Heart left ventricle (tissue), 13 donors: ENCODE measurements at regions not wholly inside any gene's neighbourhood (a gene's known extent, or its start where the extent isn't known, plus 50 kb on each side); places are given as distances from the start of the nearest gene placed in this dataset.

Experiments
- POLR2A ChIP-seq, 2 donors: fragments of 450-650 bp; IDR thresholded peaks; one replicate each; pipeline ENCODE4 v1.6.1; 2017; ENCODE audit warnings: antibody characterized with exemption in 2 of 2, mild to moderate bottlenecking in 2 of 2, moderate library complexity in 2 of 2
- TF ChIP-seq, protein P1 (sequence below), 12 donors: fragments of 200-600 bp; sonication (generic) in 4 of 12; IDR thresholded peaks; one replicate each; pipeline versions ENCODE4 v1.5.0 to v1.8.0; 2018 to 2022; ENCODE audit warnings: antibody characterized with exemption in 12 of 12, mild to moderate bottlenecking in 5 of 12
- donor health status: ischemic (EF 13 %, LVEDD 7.1; RV severe dilation, severe dysfunction).
- donor health status: DM: no; HTN: yes; CAD: no.
- donor health status: DM: no; HTN: no; CAD: no.
- donor health status: ischemic (EF 25% LVEDD 6.9; RV normal size, moderate dysfunction).
- donor health status: ischemic (EF 25% LVEDD 5.7; RV mildly dilated, moderate dysfunction).
- donor health status: ischemic (EF 35%, LVEDD 5.7; RV mildly dilated, moderate dysfunction).
- donor health status: nonischemic (EF 11% LVEDD 7.7; RV severe dilation, severe dysfunction).
- donor health status: DM: yes; HTN: yes; CAD: no.
- donor health status: PGD.
- donor health status: ischemic (EF 29% LVEDD 5.4; RV normal size, mild dysfunction).
- donor health status: nonischemic (EF 23%, LVEDD 6.1; RV moderate dilation, normal function).

DNA sequence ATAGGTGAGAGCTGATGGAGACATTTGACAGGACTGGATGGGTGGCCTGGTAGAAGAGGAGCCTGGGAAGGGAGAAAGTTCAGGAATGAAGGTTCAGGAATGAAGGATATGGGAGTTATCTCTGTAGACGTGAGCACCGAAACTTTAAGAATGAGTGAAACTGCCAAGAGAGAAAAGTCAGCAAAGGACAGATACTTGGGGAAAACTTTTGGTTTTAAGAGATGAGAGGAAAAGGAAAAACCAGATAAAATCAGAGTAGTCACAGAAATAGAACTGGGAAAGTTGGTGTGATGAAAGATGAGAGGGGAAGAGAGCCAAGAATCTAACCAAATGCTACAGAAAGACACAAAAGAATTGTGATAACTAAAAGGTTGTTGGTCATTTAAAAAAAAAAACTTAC is 88.9 kb downstream of the PRR15 start:
- TF ChIP-seq, protein P1, sequence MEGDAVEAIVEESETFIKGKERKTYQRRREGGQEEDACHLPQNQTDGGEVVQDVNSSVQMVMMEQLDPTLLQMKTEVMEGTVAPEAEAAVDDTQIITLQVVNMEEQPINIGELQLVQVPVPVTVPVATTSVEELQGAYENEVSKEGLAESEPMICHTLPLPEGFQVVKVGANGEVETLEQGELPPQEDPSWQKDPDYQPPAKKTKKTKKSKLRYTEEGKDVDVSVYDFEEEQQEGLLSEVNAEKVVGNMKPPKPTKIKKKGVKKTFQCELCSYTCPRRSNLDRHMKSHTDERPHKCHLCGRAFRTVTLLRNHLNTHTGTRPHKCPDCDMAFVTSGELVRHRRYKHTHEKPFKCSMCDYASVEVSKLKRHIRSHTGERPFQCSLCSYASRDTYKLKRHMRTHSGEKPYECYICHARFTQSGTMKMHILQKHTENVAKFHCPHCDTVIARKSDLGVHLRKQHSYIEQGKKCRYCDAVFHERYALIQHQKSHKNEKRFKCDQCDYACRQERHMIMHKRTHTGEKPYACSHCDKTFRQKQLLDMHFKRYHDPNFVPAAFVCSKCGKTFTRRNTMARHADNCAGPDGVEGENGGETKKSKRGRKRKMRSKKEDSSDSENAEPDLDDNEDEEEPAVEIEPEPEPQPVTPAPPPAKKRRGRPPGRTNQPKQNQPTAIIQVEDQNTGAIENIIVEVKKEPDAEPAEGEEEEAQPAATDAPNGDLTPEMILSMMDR (IDR thresholded peaks at IDR 0.05): no peak
- TF ChIP-seq POLR2A (IDR thresholded peaks at IDR 0.05): no peak
